Endothelial cell of umbilical vein (primary cell): ENCODE measurements at regions not wholly inside any gene's neighbourhood (a gene's known extent, or its start where the extent isn't known, plus 50 kb on each side); places are given as distances from the start of the nearest gene placed in this dataset.

Experiments used
- BruUV-seq: library from RNA; stranded (reverse); fragments of 400-500 nt; replicated peaks from 2 replicates; lab custom pipeline; 2021; lab: Mats Ljungman, UMichigan
- CTCF ChIA-PET: fragments of 300-600, 350-600 bp; sonication (Branson Sonifier 250); formaldehyde crosslinking; loops from one replicate; lab custom pipeline; 2021; ENCODE audit warnings: antibody characterized with exemption, inconsistent platforms; lab: Charles Lee
- POLR2A ChIA-PET: fragments of 300-600, 350-600 bp; sonication (Branson Sonifier 250); formaldehyde crosslinking; loops from one replicate; lab custom pipeline; 2021; ENCODE audit warnings: antibody characterized with exemption, inconsistent platforms; lab: Charles Lee
- DNase-seq: peaks from one replicate; pipeline ENCODE4 v3.0.0-alpha.2; 2011; ENCODE audit warnings: low read depth, low spot score
- FAIRE-seq: peaks from 2 replicates; lab custom pipeline; 2011; peaks lifted over from hg19 to GRCh38; lab: Jason Lieb, UNC
- H2AFZ ChIP-seq: 2 replicates; pipeline ENCODE4 v1.6.0; 2012; ENCODE audit warnings: low read depth, low read length, control low read depth, inconsistent platforms
- H3K27ac ChIP-seq: 2 replicates; pipeline ENCODE4 v1.5.1; 2011; ENCODE audit warnings: low read depth, mild to moderate bottlenecking, control low read depth, low read length, moderate library complexity; ENCODE audit not compliant: insufficient read depth
- H3K27me3 ChIP-seq, 2 experiments: 2 replicates each; pipeline versions ENCODE4 v1.6.0 to v1.6.1; 2011; ENCODE audit warnings: low read length in 2 of 2, mixed read lengths in 1 of 2; ENCODE audit not compliant: control insufficient read depth in 2 of 2, insufficient read depth in 2 of 2
- H3K36me3 ChIP-seq, 2 experiments: 2 replicates in 1 of 2; 3 replicates in 1 of 2; pipeline ENCODE4 v1.5.1; 2011; ENCODE audit warnings: low read length in 2 of 2, mild to moderate bottlenecking in 1 of 2, moderate library complexity in 1 of 2; ENCODE audit not compliant: control insufficient read depth in 2 of 2, insufficient read depth in 2 of 2; ENCODE audit errors: extremely low read depth in 1 of 2
- H3K4me1 ChIP-seq: 3 replicates; pipeline ENCODE4 v1.5.1; 2011; ENCODE audit warnings: mild to moderate bottlenecking, low read length; ENCODE audit not compliant: control insufficient read depth, insufficient read depth; ENCODE audit errors: extremely low read depth
- H3K4me2 ChIP-seq: 2 replicates; pipeline ENCODE4 v1.6.1; 2011; ENCODE audit warnings: low read length, control low read depth, mixed read lengths; ENCODE audit not compliant: insufficient read depth
- H3K4me3 ChIP-seq, 3 experiments: fragments of 200-600 bp in 1 of 3; sonication (generic), shearing (Covaris generic) in 1 of 3; replicated peaks in 1 of 3; 2 replicates each; pipeline ENCODE4 v1.5.1; 2011 to 2016; ENCODE audit warnings: control low read depth in 3 of 3, low read length in 3 of 3, mild to moderate bottlenecking in 2 of 3, inconsistent platforms in 1 of 3, low read depth in 1 of 3, moderate library complexity in 1 of 3; ENCODE audit not compliant: insufficient read depth in 1 of 3
- H3K79me2 ChIP-seq: 2 replicates; pipeline ENCODE4 v1.6.0; 2012; ENCODE audit warnings: low read length, inconsistent platforms; ENCODE audit not compliant: control insufficient read depth, insufficient read depth
- H3K9ac ChIP-seq: replicated peaks from 2 replicates; pipeline ENCODE3; 2011; ENCODE audit warnings: low read length, control low read depth; ENCODE audit not compliant: insufficient read depth; ENCODE audit errors: extremely low read depth
- H3K9me1 ChIP-seq: replicated peaks from 3 replicates; pipeline ENCODE4 v1.6.0; 2011; ENCODE audit warnings: mild to moderate bottlenecking, low read length; ENCODE audit not compliant: control insufficient read depth, insufficient read depth; ENCODE audit errors: extremely low read depth
- H3K9me3 ChIP-seq: replicated peaks from 2 replicates; pipeline ENCODE4 v1.5.1; 2012; ENCODE audit warnings: low read length, inconsistent platforms; ENCODE audit not compliant: control insufficient read depth, insufficient read depth
- H4K20me1 ChIP-seq: replicated peaks from 2 replicates; pipeline ENCODE3; 2011; ENCODE audit warnings: mild to moderate bottlenecking, low read length; ENCODE audit not compliant: control insufficient read depth, insufficient read depth; ENCODE audit errors: extremely low read depth
- EZH2 ChIP-seq: IDR thresholded peaks from 2 replicates; pipeline ENCODE4 v1.6.1; 2012; ENCODE audit warnings: borderline replicate concordance, low read depth, mild to moderate bottlenecking, moderate library complexity, low read length, inconsistent platforms; ENCODE audit not compliant: severe bottlenecking
- FOS ChIP-seq: IDR thresholded peaks from 2 replicates; pipeline ENCODE4 v1.6.1; 2011; ENCODE audit warnings: mild to moderate bottlenecking, low read length, moderate library complexity, borderline replicate concordance; ENCODE audit not compliant: insufficient read depth
- JUN ChIP-seq: IDR thresholded peaks from 2 replicates; pipeline ENCODE4 v1.6.1; 2011; ENCODE audit warnings: borderline replicate concordance, low read depth; ENCODE audit not compliant: insufficient read length, insufficient read depth
- MYC ChIP-seq: IDR thresholded peaks from one replicate; pipeline ENCODE4 v1.6.1; 2011; ENCODE audit warnings: mild to moderate bottlenecking, low read depth, low read length
- POLR2AphosphoS5 ChIP-seq: IDR thresholded peaks from 2 replicates; pipeline ENCODE4 v1.6.1; 2012; ENCODE audit warnings: low read depth, mild to moderate bottlenecking, control low read depth, low read length, moderate library complexity; ENCODE audit not compliant: insufficient read depth
- dilution Hi-C: fragments of 300-500 bp; cut with MboI; formaldehyde crosslinking; loops from one replicate; pipeline ENCODE4 v1.15.0; 2019; ENCODE audit warnings: low sequenced_read_pairs; ENCODE audit not compliant: extremely low pct_ligation_motif_present
- intact Hi-C: fragments of 100-400 bp; cut with micrococcal nuclease; formaldehyde crosslinking; loops from one replicate; pipeline ENCODE4 v1.10.0; 2022

GRCh38 chr2:8015848-8016600 is 665.8 kb upstream of the ID2 start:
- DNase-seq (no peak), FAIRE-seq (no peak)
- Histone ChIP-seq H2AFZ (no peak overlapping the region), H4K20me1 (no peaks in the 10 kb centered on the region), H3K79me2 (no peaks in the 10 kb centered on the region), H3K36me3 (no peaks in the 10 kb centered on the region), H3K4me1 (no peaks in the 10 kb centered on the region), H3K27me3 (no peaks in the 10 kb centered on the region), H3K9ac (no peak overlapping the region), H3K9me3 (peaks cover 6% of the 10 kb centered on the region), H3K4me2 (no peak overlapping the region), H3K9me1 (no peaks in the 10 kb centered on the region), H3K4me3 (no peak overlapping the region), H3K27ac (no peak overlapping the region)
- ChIA-PET POLR2A (no interaction called here), CTCF (no interaction called here)
- dilution Hi-C loops (no loop called here), intact Hi-C loops (no loop called here)
- no TSS peak for BruUV-seq
- TF ChIP-seq POLR2AphosphoS5 (no peak), EZH2 (no peak), FOS (no peak), JUN (no peak)

GRCh38 chr2:8016688-8017087 is 665.2 kb upstream of the ID2 start:
- no peaks in the 10 kb centered on the region for H3K4me1 ChIP-seq
- ChIA-PET CTCF (no interaction called here), POLR2A (no interaction called here)
- no peaks in the 10 kb centered on the region for H3K27me3 ChIP-seq
- H3K27ac ChIP-seq = no peak overlapping the region
- TF ChIP-seq POLR2AphosphoS5 (no peak), JUN (no peak), MYC (no peak)
- intact Hi-C loops = no loop called here
- no TSS peak for BruUV-seq
- H3K9ac ChIP-seq = no peak overlapping the region
- H4K20me1 ChIP-seq = no peaks in the 10 kb centered on the region
- no peaks in the 10 kb centered on the region for H3K9me1 ChIP-seq
- no peak for DNase-seq
- no peaks in the 10 kb centered on the region for H3K36me3 ChIP-seq
- H3K79me2 ChIP-seq = no peaks in the 10 kb centered on the region
- peaks cover 6% of the 10 kb centered on the region for H3K9me3 ChIP-seq
- H3K4me3 ChIP-seq = no peak overlapping the region
- FAIRE-seq = no peak
- no peak overlapping the region for H2AFZ ChIP-seq
- dilution Hi-C loops = no loop called here
- H3K4me2 ChIP-seq = no peak overlapping the region
